SU-DHL-6 (cell line): ENCODE measurements at regions not wholly inside any gene's neighbourhood (a gene's known extent, or its start where the extent isn't known, plus 50 kb on each side); places are given as distances from the start of the nearest gene placed in this dataset.

ENCODE experiments used
- H2AFZ ChIP-seq: fragments of 200-600 bp; sonication (generic); 2 replicates; pipeline ENCODE4 v1.6.1; 2014; ENCODE audit warnings: low read depth, mild to moderate bottlenecking, moderate library complexity, mixed read lengths, antibody characterized with exemption, low read length; ENCODE audit not compliant: severe bottlenecking
- H3F3A ChIP-seq: fragments of 200-600 bp; shearing (Covaris generic); 2 replicates; pipeline ENCODE4 v1.6.0; 2016; ENCODE audit warnings: antibody characterized with exemption, mild to moderate bottlenecking; ENCODE audit not compliant: insufficient read depth
- H3K27ac ChIP-seq: fragments of 200-600 bp; sonication (generic); 2 replicates; pipeline ENCODE4 v1.5.1; 2016; ENCODE audit warnings: low read depth, mild to moderate bottlenecking, low read length, moderate library complexity, mixed read lengths
- H3K27me3 ChIP-seq: fragments of 200-600 bp; sonication (generic), shearing (Covaris generic); 2 replicates; pipeline ENCODE4 v1.6.0; 2014; ENCODE audit warnings: mild to moderate bottlenecking, low read length
- H3K36me3 ChIP-seq: fragments of 200-600 bp; sonication (generic); 2 replicates; pipeline ENCODE4 v1.6.1; 2014; ENCODE audit warnings: mild to moderate bottlenecking, low read length, mixed read lengths
- H3K4me2 ChIP-seq: fragments of 300-600, 200-600 bp; shearing (Covaris generic), sonication (generic); 2 replicates; pipeline ENCODE4 v1.6.0; 2014; ENCODE audit warnings: low read length, low read depth, mild to moderate bottlenecking; ENCODE audit not compliant: poor library complexity, severe bottlenecking
- H3K4me3 ChIP-seq: fragments of 200-600 bp; sonication (generic); 2 replicates; pipeline ENCODE4 v1.5.1; 2014; ENCODE audit warnings: antibody characterized with exemption, low read length, mild to moderate bottlenecking, mixed read lengths; ENCODE audit not compliant: insufficient read depth, poor library complexity, severe bottlenecking
- H3K79me2 ChIP-seq: fragments of 200-600 bp; sonication (generic); 2 replicates; pipeline ENCODE4 v1.6.1; 2014; ENCODE audit warnings: mild to moderate bottlenecking, low read length, moderate library complexity; ENCODE audit not compliant: insufficient read depth
- H3K9ac ChIP-seq: fragments of 200-600 bp; sonication (generic); 2 replicates; pipeline ENCODE4 v1.7.0; 2014; ENCODE audit warnings: mild to moderate bottlenecking, low read length
- H3K9me2 ChIP-seq: fragments of 200-600 bp; sonication (generic); replicated peaks from 2 replicates; pipeline ENCODE4 v1.6.1; 2014; ENCODE audit warnings: low read length; ENCODE audit not compliant: insufficient read depth
- H3K9me3 ChIP-seq: fragments of 200-600 bp; sonication (generic); 2 replicates; pipeline ENCODE4 v1.6.1; 2014; ENCODE audit warnings: low read length, mixed read lengths; ENCODE audit not compliant: insufficient read depth
- H4K20me1 ChIP-seq: fragments of 200-600 bp; sonication (generic); 2 replicates; pipeline ENCODE4 v1.6.1; 2014; ENCODE audit warnings: low read depth, mild to moderate bottlenecking, antibody characterized with exemption, low read length, moderate library complexity, mixed read lengths
- CTCF ChIP-seq: fragments of 200-600 bp; sonication (generic); IDR thresholded peaks from one replicate; pipeline ENCODE4 v1.5.1; 2017; ENCODE audit warnings: antibody characterized with exemption, mild to moderate bottlenecking, low read length, moderate library complexity; ENCODE audit not compliant: insufficient read depth, poor library complexity, severe bottlenecking
- EZH2phosphoT487 ChIP-seq: fragments of 200-600 bp; sonication (generic), shearing (Covaris generic); conservative IDR thresholded peaks from 2 replicates; pipeline ENCODE4 v1.6.1; 2018; ENCODE audit warnings: mild to moderate bottlenecking, antibody characterized with exemption, low read length, moderate library complexity, mixed read lengths

- Histone ChIP-seq H3K36me3 (no peaks in the 10 kb centered on the region; the same call in 1 of the 2 replicates), H3K27me3 (no peaks in the 10 kb centered on the region), H3K9me2 (no peaks in the 10 kb centered on the region), H3K9me3 (peaks cover under 1% of the 10 kb centered on the region; the same call in 1 of the 2 replicates), H3K4me2 (no peak overlapping the region), H3K79me2 (no peaks in the 10 kb centered on the region), H3F3A (no peaks in the 10 kb centered on the region), H3K4me3 (no peak overlapping the region), H4K20me1 (no peaks in the 10 kb centered on the region), H3K27ac (no peak overlapping the region), H3K9ac (no peak overlapping the region), H2AFZ (peak overlapping the region; percentile 15)
- TF ChIP-seq EZH2phosphoT487 (no peak), CTCF (peak; percentile 48)
Measured at GRCh38 chr7:7103343-7104313, 78.7 kb upstream of the C1GALT1 start.

- Histone ChIP-seq H3K79me2 (no peaks in the 10 kb centered on the region), H3K4me3 (no peak overlapping the region), H3K27me3 (no peaks in the 10 kb centered on the region), H3K9ac (no peak overlapping the region), H4K20me1 (no peaks in the 10 kb centered on the region), H3K9me3 (peaks cover 8% of the 10 kb centered on the region; the same call in 1 of the 2 replicates), H3K36me3 (no peaks in the 10 kb centered on the region; the same call in 1 of the 2 replicates), H3K27ac (no peak overlapping the region), H2AFZ (no peak overlapping the region), H3K4me2 (no peak overlapping the region), H3F3A (no peaks in the 10 kb centered on the region), H3K9me2 (no peaks in the 10 kb centered on the region)
- TF ChIP-seq CTCF, result no peak
- TF ChIP-seq EZH2phosphoT487, result no peak
Measured at GRCh38 chr7:7104314-7104698, 78.0 kb upstream of the C1GALT1 start.

GRCh38 chr7:7104971-7105370 lies 77.4 kb upstream of the C1GALT1 start:
- H2AFZ ChIP-seq, result peak overlapping the region; percentile 50
- H3K79me2 ChIP-seq, result no peaks in the 10 kb centered on the region
- H3K36me3 ChIP-seq, result no peaks in the 10 kb centered on the region; the same call in 1 of the 2 replicates
- H3K9me3 ChIP-seq, result peaks cover 8% of the 10 kb centered on the region; the same call in 1 of the 2 replicates
- H3K27ac ChIP-seq, result no peak overlapping the region
- H3K9ac ChIP-seq, result no peak overlapping the region
- no peaks in the 10 kb centered on the region for H3K27me3 ChIP-seq
- no peak overlapping the region for H3K4me3 ChIP-seq
- TF ChIP-seq CTCF, result no peak
- TF ChIP-seq EZH2phosphoT487, result no peak
- no peaks in the 10 kb centered on the region for H3F3A ChIP-seq
- H3K9me2 ChIP-seq, result no peaks in the 10 kb centered on the region
- no peak overlapping the region for H3K4me2 ChIP-seq
- no peaks in the 10 kb centered on the region for H4K20me1 ChIP-seq
